ENCODE measurements at regions not wholly inside any gene's neighbourhood (a gene's known extent, or its start where the extent isn't known, plus 50 kb on each side); places are given as distances from the start of the nearest gene placed in this dataset.
"Not testable (repeated sequence)": the region's sequence is repeated elsewhere in the genome, so short reads cannot be mapped to it uniquely, and the experiment has no call there.

GRCh38 chr13:58266271-58266670, 634.7 kb downstream of the PCDH17 start:
- ATAC-seq (no peak), DNase-seq (ENCODE audit: low spot score in 2 of 2) (no peak)
- Mint-ChIP-seq H3K27ac (no peak overlapping the region), H3K4me3 (no peak overlapping the region), H3K4me1 (no peaks in the 10 kb centered on the region), H3K9me3 (peaks cover 23% of the 10 kb centered on the region), H3K36me3 (no peaks in the 10 kb centered on the region)

- H3K4me1 Mint-ChIP-seq = no peaks in the 10 kb centered on the region
- H3K4me3 Mint-ChIP-seq = no peak overlapping the region
- H3K27ac Mint-ChIP-seq = no peak overlapping the region
- H3K36me3 Mint-ChIP-seq = no peaks in the 10 kb centered on the region
- H3K9me3 Mint-ChIP-seq = peaks cover 3% of the 10 kb centered on the region
- no peak for DNase-seq (ENCODE audit: low spot score in 2 of 2)
- ATAC-seq = no peak
Measured at GRCh38 chr13:58298556-58299135, 667.1 kb downstream of the PCDH17 start.

DNA sequence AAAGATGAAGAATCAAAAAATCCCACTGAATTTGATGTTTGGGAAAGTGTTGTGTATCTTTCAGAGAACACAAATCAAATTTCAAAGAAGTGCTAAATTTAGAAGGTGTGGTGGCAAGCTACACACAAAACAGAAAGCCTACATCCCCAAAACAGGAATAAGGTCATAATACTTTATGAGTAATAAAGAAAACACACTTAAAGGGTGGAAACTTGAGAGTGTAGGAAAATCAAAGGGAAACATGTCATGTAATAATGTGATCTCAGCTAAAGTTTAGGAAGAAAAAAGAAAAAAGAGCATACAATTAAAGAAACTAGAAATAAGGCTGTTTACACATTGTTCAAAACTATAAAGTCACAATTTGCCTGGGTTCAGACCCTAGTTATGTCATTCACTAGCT, 668.7 kb downstream of the PCDH17 start:
- H3K4me3 Mint-ChIP-seq = no peak overlapping the region
- ATAC-seq (no peak), DNase-seq (ENCODE audit: low spot score in 2 of 2) (no peak)
- peaks cover 3% of the 10 kb centered on the region for H3K9me3 Mint-ChIP-seq
- H3K4me1 Mint-ChIP-seq = no peaks in the 10 kb centered on the region
- no peaks in the 10 kb centered on the region for H3K36me3 Mint-ChIP-seq
- H3K27ac Mint-ChIP-seq = no peak overlapping the region

DNA sequence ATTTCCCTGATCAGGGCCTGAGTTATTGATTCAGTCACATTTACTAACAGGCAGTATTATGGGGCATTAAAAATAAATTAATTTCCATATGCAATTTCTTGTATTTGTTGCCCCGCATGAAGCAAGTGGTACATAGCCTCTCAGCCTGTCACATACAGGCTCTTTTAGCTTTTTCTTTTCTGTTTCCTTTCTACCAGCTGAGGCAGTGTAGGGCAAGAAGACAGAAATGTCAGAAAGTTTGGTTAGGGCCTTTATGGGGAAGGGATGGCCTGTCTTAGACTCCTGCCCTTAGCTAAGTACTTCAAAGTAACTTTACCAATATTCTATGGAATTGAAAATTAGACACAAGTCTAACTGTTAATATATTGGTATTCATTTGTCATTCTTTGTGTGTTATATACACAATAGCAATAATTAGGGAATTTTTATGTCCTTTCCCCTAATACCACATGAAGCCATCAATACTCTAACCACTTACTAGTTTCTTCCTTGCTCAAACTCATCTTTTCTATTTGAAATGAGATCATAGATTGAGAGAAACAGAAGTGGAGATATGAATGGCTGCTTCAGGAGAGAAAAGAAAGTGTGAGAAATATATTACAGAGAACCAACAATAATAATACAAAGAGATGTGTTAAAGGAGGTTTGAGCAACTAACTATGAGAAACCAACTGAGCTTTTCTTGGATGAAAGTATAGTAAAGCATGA, 669.6 kb downstream of the PCDH17 start:
- no peak for DNase-seq (ENCODE audit: low spot score in 2 of 2)
- no peak for ATAC-seq
- no peak overlapping the region for H3K4me3 Mint-ChIP-seq
- H3K36me3 Mint-ChIP-seq = no peaks in the 10 kb centered on the region
- H3K4me1 Mint-ChIP-seq = no peaks in the 10 kb centered on the region
- H3K27ac Mint-ChIP-seq = no peak overlapping the region
- H3K9me3 Mint-ChIP-seq = peaks cover 3% of the 10 kb centered on the region

GRCh38 chr13:58302349-58302748, 670.8 kb downstream of the PCDH17 start:
- H3K27ac Mint-ChIP-seq = no peak overlapping the region
- ATAC-seq (no peak), DNase-seq (ENCODE audit: low spot score in 2 of 2) (no peak)
- H3K36me3 Mint-ChIP-seq = no peaks in the 10 kb centered on the region
- H3K4me1 Mint-ChIP-seq = no peaks in the 10 kb centered on the region
- H3K4me3 Mint-ChIP-seq = no peak overlapping the region
- peaks cover 6% of the 10 kb centered on the region for H3K9me3 Mint-ChIP-seq

- no peak for ATAC-seq
Measured at GRCh38 chr13:58306062-58306461, 674.5 kb downstream of the PCDH17 start.

GRCh38 chr13:58313219-58313618, 681.7 kb downstream of the PCDH17 start:
- Mint-ChIP-seq H3K4me1 (no peaks in the 10 kb centered on the region), H3K36me3 (no peaks in the 10 kb centered on the region), H3K27ac (no peak overlapping the region), H3K4me3 (no peak overlapping the region), H3K9me3 (peaks cover 11% of the 10 kb centered on the region)
- DNase-seq (ENCODE audit: low spot score in 2 of 2) (no peak), ATAC-seq (no peak)

More at GRCh38 chr13:58306062-58306461, 674.5 kb downstream of the PCDH17 start:
- peaks cover 13% of the 10 kb centered on the region for H3K9me3 Mint-ChIP-seq
- no peak overlapping the region for H3K4me3 Mint-ChIP-seq
- H3K27ac Mint-ChIP-seq = no peak overlapping the region
- no peaks in the 10 kb centered on the region for H3K36me3 Mint-ChIP-seq
- DNase-seq (ENCODE audit: low spot score in 2 of 2) = no peak
- H3K4me1 Mint-ChIP-seq = no peaks in the 10 kb centered on the region

GRCh38 chr13:58318495-58319167, 687.1 kb downstream of the PCDH17 start:
- no peaks in the 10 kb centered on the region for H3K4me1 Mint-ChIP-seq
- DNase-seq (ENCODE audit: low spot score in 2 of 2) (no peak), ATAC-seq (no peak)
- H3K9me3 Mint-ChIP-seq = peaks cover 7% of the 10 kb centered on the region
- H3K27ac Mint-ChIP-seq = no peak overlapping the region
- H3K4me3 Mint-ChIP-seq = no peak overlapping the region
- no peaks in the 10 kb centered on the region for H3K36me3 Mint-ChIP-seq

GRCh38 chr13:58324161-58324560, 692.6 kb downstream of the PCDH17 start:
- Mint-ChIP-seq H3K4me1 (no peaks in the 10 kb centered on the region), H3K27ac (no peak overlapping the region), H3K36me3 (no peaks in the 10 kb centered on the region), H3K9me3 (peaks cover 2% of the 10 kb centered on the region), H3K4me3 (no peak overlapping the region)
- DNase-seq (ENCODE audit: low spot score in 2 of 2) (no peak), ATAC-seq (no peak)

GRCh38 chr13:58329746-58330145, 698.2 kb downstream of the PCDH17 start:
- ATAC-seq (no peak), DNase-seq (ENCODE audit: low spot score in 2 of 2) (no peak)
- Mint-ChIP-seq H3K27ac (no peak overlapping the region), H3K4me1 (no peaks in the 10 kb centered on the region), H3K36me3 (no peaks in the 10 kb centered on the region), H3K4me3 (no peak overlapping the region), H3K9me3 (peaks cover 9% of the 10 kb centered on the region)

GRCh38 chr13:58340895-58341294, 709.4 kb downstream of the PCDH17 start:
- H3K36me3 Mint-ChIP-seq = no peaks in the 10 kb centered on the region
- no peak for DNase-seq (ENCODE audit: low spot score in 2 of 2)
- peaks cover 11% of the 10 kb centered on the region for H3K9me3 Mint-ChIP-seq
- H3K4me1 Mint-ChIP-seq = no peaks in the 10 kb centered on the region
- H3K4me3 Mint-ChIP-seq = no peak overlapping the region
- H3K27ac Mint-ChIP-seq = no peak overlapping the region
- no peak for ATAC-seq

DNA sequence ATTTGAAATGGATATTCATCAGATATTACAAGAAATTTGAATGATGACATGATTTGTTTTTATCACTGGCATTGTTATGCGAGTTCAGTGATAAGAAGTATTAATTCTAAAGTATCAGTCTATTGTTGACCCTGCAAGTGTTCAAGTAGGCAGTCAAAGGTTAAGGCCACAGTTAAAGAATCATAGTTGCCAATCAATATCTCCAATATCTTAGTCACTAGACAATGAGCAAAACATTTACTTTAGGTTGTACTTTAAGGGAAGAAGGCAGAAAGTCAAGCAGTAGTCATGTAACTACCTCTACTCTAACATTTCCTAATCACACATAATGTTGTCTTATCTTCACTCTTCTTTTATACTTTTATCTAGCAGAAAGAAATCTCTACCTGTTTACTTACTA, 709.8 kb downstream of the PCDH17 start:
- H3K36me3 Mint-ChIP-seq = no peaks in the 10 kb centered on the region
- H3K4me1 Mint-ChIP-seq = no peaks in the 10 kb centered on the region
- peaks cover 11% of the 10 kb centered on the region for H3K9me3 Mint-ChIP-seq
- DNase-seq (ENCODE audit: low spot score in 2 of 2) (no peak), ATAC-seq (no peak)
- no peak overlapping the region for H3K4me3 Mint-ChIP-seq
- no peak overlapping the region for H3K27ac Mint-ChIP-seq

DNA sequence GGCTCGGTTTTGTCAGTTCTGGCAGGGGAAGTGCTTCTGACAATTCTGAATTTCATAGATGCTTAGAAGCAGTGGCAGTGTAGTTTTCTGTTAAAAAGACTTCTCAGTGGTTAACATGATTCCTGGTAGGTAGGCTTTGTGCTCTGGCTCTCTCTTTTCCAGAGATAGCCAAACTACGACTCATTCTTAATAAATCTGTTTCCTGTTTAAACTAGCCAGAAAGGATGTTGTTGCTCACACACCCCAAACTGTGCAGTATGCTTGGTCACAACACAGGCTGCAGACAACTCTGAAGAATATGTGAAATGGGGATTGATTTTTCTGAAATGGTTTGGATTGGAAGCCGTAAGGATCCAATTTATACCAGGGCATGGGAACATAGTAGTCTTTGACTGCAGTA, 711.5 kb downstream of the PCDH17 start:
- DNase-seq (ENCODE audit: low spot score in 2 of 2) (no peak), ATAC-seq (no peak)
- no peaks in the 10 kb centered on the region for H3K36me3 Mint-ChIP-seq
- no peaks in the 10 kb centered on the region for H3K4me1 Mint-ChIP-seq
- H3K9me3 Mint-ChIP-seq = peaks cover 11% of the 10 kb centered on the region
- no peak overlapping the region for H3K27ac Mint-ChIP-seq
- no peak overlapping the region for H3K4me3 Mint-ChIP-seq

GRCh38 chr13:58352100-58352499, 720.6 kb downstream of the PCDH17 start:
- H3K4me1 Mint-ChIP-seq; H3K4me3 Mint-ChIP-seq; ATAC-seq; DNase-seq (ENCODE audit: low spot score in 2 of 2); H3K36me3 Mint-ChIP-seq; H3K27ac Mint-ChIP-seq; H3K9me3 Mint-ChIP-seq: not testable (repeated sequence)

DNA sequence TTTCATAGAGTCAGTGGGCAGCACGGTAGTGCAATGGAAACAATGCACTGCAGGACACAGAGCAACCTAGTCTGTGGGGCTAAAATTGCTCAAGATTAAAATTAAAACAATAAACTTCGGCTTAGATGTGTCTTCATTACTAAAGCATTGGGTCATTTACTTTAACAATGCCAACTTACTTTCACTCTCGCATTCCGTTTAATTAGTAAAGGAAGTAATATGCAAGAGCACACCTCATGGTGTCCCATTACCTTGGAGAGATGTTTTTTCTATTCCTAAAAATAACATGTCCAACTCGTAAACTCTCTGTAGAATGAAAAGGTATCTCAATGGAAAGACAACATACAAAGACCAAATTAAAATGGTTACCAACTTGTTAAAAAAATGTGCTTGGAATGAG, 738.4 kb downstream of the PCDH17 start:
- H3K36me3 Mint-ChIP-seq = no peaks in the 10 kb centered on the region
- H3K9me3 Mint-ChIP-seq = peaks cover 18% of the 10 kb centered on the region
- no peak for DNase-seq (ENCODE audit: low spot score in 2 of 2)
- ATAC-seq = no peak
- no peaks in the 10 kb centered on the region for H3K4me1 Mint-ChIP-seq
- H3K4me3 Mint-ChIP-seq = no peak overlapping the region
- no peak overlapping the region for H3K27ac Mint-ChIP-seq

DNA sequence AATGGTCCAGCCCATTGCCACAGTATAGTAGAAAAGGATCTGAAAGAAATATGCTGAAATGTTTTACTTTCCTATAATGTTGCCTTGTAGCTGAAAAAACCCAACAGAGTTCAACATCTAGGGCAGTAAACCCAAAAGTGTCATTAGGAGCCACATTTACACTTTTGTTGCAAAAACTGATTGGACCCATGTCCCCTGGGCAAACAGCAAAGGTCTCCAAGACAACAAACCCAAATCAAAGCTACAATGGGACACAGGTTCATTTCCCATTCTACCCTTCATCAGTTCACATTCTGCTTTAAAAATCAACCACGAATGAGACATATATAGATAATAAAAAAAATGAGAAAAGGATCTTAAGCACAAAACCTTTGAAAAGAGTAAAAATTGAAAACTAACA, 744.8 kb downstream of the PCDH17 start:
- Mint-ChIP-seq H3K9me3 (peaks cover 16% of the 10 kb centered on the region), H3K4me1 (no peaks in the 10 kb centered on the region), H3K36me3 (no peaks in the 10 kb centered on the region), H3K4me3 (no peak overlapping the region), H3K27ac (no peak overlapping the region)
- ATAC-seq (no peak), DNase-seq (ENCODE audit: low spot score in 2 of 2) (no peak)
